Astrocyte of the hippocampus (primary cell): ENCODE measurements at regions not wholly inside any gene's neighbourhood (a gene's known extent, or its start where the extent isn't known, plus 50 kb on each side); places are given as distances from the start of the nearest gene placed in this dataset.

Source experiments
- DNase-seq: peaks from one replicate; pipeline ENCODE4 v3.0.0; 2011; ENCODE audit warnings: low read depth, low spot score

DNA sequence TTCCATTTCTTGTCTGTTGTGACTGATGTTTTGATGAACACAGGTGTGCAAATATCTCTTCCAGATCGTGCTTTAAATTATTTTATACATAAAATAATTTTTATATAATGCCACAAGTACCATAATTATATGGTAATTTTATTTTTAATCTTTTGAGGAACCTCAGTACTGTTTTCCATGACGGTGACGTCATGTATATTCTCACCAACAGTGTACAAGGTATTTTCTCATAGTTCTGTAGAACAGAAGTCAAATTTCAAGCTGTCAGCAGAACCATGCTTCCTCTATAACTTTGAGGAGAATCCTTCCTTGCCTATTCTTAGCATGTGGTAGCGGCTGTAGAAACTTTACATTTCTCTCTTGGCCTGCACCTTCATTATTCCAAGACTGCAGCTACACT, 349.4 kb upstream of the GYPC start:
- no peak for DNase-seq

DNA sequence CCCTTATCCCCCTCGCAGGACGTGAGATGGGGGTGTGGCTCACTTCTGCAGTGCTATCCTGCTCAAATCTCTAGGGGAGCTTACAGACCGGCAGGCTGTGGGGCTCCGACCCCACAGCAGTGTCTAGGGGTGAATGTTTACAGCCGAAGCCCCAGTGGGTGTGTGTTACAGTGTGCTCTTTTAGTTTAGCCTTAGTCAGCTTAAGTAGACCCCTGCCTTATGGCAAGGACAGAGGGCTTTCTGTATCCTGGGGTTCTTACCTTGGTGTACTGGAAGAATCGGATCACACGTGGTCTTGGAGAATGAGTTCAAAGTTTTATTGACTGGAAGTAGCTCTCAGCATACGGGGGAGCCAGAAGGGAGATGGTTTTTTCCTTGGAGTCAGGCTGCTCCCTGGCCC, 348.2 kb upstream of the GYPC start:
- DNase-seq: no peak

DNA sequence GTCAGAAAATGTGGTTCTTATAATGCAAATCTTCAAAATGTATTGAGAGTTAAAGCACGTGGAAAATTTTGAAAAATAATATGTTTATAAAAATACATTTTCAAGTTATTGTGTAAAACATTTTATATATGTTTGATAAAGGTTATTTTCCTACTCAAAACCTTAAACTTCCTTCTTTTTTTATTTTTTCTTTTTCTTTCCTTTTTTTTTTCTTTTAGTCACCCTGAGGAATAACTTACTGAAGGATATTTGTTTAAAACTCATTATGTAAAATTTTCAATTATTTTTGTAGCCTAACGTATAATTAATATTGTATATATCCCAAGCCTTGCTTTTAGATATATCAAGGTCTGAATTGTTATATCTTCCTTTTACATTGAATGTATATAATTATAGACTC, 346.8 kb upstream of the GYPC start:
- no peak for DNase-seq

DNA sequence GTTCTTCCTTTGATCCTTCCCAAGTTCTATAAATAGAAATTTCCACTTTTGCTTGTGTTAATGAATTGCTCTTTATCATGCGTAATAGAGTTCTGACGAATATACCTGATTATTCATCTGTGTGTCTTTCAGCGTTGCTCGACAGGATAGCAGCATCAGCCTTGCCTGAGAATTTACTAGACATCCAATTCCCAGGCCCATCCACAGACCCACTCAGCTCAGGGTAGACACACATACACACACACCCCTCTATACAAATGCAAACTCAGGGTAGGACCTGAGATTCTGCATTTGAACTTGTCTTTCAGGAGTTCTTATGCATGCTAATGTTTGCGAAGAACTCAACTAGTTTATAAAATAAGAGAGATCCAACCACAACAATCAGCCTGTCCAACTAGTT, 343.4 kb upstream of the GYPC start:
- no peak for DNase-seq

DNA sequence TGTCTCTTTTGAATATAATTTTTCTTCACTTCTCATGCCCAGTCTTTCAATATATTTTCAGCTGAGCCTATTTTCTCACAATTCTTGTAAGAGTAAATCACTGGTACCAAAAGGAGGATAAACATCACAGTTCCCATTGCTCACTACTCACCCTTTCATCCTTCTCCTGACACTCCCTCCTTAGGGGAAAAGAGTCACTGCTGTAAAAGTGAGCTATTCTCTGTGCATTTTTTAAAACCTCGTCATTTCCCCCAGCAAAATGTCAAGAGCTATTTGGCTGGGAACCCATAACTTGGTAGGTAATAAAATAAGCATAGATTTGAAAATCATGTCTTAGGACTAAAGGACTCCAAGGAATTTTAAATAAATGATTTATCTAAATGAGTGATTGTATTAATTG, 340.1 kb upstream of the GYPC start:
- no peak for DNase-seq

DNA sequence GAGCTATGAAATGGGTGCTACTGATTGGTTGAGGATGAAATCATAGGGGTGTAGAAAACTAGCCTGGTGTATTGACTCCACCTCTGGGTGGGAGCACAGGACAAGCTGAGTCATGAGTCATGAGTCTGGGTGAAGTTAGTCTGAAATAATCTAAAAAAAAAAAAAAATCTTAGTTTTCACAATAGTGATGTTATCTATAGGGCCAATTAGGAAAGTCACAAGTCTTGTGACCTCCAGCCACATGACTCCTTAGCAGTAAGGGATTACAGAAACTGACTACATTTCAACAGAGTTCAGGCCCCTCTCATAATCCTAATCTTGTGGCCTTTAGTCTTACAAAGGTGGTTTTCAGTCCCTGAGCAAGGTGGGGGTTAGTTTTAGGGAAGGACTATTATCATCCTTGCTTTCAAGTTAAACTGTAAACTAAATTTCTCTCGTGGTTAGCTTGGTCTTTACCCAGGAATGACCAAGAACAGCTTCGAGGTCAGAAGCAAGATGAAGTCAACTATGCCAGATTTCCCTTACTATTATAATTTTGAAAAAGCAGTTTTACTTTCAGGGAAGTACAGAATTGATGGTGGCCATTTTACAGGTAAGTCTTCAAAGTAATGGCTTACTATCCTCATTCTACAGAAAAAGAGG, 338.0 kb upstream of the GYPC start:
- DNase-seq: no peak

DNA sequence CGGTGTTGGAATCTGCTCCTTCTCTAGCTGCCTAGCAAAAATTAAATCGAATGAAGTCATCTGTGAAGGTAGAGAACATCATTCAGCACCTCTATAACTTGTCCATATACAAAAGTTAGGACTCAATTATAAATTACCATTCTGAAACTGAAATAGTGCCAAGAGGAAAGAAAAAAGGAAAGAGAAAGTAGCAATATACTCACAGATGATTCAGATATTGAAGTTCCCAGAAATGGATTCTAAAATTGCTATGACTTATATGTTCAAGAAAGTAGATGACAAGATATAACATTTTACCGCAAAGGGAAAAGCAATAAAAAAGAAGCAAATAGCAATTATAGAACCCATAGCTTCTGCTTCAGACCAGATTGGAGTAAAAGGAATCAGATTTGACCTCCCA, 333.6 kb upstream of the GYPC start:
- DNase-seq: no peak

DNA sequence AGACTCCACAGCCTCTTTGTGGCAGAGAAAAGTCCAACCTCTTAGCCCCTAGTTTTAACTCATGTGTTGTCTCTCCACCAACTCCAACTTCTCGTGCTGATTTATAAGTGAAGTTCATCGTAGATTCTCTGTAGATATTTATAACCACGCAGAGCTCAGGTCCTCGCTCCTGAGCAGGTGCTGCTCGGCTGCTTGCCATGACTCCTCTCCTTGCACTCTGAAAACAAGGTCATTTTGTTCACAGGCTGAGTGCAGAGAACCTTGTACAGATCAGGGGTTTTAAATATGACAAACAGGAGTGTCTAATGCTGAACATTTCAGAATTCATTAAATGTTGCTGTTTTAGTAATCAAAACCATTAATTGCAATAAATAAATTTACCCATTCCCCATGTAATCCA, 330.8 kb upstream of the GYPC start:
- no peak for DNase-seq

DNA sequence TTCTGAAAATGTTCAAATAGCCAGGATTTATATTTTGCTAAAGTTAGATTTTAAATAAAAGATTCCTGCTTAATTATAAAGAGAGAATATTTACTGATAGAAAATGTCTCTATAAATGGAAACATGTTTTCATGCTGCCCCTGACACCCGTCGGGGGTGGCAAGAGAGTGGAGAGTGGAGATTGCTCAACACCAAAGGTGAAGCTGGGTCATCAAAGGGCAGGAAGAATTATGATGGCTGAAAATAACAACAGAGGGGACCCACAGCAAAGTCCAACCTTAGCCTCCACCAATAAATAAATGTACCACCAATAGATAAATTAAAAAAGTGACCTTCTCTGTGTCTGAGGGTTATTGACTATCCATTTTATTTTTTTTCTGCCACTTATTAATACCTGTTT, 326.8 kb upstream of the GYPC start:
- DNase-seq: no peak

DNA sequence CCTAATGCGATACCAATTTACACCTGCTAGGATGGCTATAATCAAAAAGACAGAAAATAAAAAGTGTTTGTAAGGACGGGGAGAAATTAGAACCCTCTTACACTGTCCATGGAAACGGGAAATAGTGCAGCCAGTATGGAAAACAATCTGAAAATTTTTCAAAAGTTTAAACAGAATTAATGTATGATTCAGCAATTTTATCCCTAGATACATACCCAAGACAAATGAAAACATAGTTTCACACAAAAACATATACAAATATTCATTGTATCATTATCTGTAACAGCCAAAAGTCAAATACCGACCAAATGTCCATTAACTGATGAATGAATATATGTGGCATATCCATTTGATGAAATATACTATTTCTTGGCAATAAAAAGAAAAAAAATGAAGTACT, 313.5 kb upstream of the GYPC start:
- DNase-seq: no peak

DNA sequence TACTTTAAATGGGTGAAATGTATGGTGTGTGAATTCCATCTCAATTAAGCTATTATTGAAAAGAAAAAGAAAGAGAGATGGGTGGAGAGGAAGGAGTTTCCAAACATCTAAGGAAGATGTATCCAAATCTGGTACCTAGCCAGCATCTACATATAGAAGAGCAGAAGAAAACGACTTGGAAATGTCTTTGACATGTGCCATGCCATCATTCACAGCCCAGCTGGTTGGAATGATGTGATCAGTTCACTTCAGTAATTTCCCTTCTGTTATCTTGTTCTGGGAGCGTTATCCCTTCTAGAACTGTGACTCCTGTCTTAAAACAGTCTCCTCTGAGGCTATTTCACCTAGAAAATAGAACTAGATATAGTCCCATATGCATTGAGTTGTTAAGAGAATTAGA, 312.8 kb upstream of the GYPC start:
- no peak for DNase-seq

DNA sequence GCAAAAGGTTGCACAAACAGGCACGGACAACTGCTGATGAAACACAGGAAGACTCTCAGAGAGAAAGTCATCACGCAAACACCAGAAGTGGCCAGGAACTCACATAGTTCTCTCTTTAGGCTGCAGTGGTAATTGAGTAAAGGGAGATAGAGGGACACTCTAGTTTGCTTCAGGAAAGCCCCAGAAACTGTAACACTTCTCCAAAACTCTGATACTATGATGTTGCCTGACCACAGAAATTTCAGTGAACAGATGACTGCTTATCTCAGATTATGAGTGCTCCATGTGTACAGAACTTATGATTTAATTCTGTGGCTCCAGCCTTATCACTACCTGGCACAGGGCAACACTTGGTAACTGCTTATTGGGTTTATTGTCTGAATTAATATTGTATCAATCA, 311.5 kb upstream of the GYPC start:
- DNase-seq: no peak

DNA sequence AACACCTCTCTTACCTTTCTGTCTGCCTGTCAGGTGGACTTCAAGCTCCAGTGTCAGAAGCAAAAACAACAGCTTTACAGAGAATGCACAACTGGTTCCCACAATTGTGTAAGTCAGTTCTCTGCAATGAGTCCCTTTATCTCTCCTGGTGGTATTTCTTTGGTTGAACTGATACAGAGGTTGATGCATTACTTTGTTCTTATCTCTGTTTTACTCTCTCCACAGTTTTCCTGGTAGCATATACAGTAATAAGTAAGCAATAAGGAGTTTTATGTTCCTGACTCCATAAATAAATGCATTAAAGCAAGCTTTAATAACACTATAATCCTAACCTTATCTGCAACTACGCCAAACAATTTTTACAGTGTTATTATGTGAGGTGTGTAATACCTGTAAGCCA, 310.3 kb upstream of the GYPC start:
- DNase-seq: no peak

DNA sequence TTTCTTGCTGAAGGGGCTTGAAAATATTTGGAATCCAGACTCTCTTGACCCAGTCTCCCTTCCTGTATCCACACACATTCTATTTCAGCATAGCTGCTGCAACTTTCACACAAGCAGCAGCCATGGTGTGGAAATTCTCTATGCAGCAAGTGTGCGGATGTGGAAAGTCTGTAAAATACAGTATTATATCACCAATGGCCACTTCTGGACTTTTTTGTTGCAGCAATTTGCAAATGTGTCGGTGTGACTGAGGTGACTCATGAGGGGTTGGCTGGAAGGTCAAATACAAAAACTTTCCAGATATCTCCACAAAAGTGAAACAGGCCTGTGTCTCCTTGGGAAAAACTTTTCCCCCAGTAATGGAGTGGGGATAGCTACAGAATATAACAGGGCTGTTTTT, 299.3 kb upstream of the GYPC start:
- no peak for DNase-seq

DNA sequence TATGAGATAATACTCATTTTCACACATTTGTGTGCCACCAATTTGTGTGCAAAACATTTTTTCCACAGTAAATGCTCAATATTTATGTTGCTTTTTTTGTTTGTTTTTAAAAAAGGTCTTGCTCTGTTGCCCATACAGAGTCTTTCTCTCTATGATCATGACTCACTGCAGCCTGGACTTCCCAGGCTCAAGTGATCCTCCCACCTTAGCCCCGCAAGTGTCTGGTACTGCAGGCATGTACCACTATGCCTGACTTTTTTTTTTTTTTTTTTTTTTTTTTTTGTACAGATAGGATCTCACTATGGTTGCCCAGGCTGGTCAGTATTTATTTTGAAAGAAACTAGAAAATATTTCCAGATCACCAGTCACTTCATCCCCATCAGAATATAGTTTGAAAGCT, 297.8 kb upstream of the GYPC start:
- no peak for DNase-seq

DNA sequence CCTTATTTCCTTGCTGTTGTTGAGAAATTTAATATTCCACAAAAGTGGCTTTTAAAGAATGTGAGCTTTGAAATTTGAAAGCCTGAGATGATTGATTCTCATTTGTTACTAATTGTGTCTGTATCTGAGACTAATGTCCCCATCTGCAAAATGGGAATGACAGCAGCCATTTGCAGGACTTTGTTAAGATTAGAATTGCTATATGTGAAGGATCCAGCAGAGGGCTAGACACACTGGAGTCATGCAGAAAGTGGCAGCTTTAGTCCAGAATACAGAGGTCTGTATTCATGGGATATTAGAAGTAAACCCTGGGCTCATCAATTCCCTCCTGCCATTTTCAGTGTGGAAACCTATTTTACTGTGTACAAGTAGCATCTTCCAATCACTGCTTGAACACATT, 296.5 kb upstream of the GYPC start:
- no peak for DNase-seq

DNA sequence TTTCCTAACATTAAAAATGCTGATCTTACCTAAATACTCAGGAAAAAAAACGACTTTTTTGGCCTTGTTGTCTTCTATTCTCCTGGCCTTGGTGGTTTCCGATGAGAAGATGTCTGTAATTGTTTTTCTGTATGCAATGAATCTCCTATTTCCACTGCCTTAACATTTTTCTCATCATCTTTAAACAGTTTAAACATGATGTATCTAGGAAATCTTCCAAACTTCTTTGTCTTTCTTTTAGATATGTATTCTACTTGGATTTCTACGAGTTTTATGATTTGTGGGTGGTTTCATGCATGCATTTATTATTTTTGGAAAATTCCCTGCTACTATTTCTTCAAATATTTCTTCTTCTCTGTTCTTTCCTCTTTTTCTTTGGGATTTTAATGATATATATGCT, 288.6 kb upstream of the GYPC start:
- DNase-seq: no peak

DNA sequence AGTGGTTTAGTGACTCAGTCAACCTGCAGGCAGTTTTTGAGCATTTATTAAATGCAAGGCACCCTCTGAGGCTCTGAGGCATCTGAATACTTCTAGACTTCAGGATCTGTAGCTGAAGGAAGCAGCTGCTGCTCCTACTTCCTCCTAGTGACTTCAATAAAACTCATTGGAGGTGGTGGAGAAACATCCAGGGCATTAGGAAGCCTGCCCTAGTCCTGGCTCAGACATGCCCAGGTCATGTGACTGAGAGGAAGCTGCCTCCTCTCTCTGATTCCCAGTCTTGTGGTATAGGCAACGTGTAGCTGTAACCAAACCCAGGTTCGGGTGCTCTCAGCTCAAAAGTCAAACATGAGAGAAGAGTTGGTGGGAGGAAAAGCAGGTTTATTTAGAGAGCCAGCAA, 287.2 kb upstream of the GYPC start:
- no peak for DNase-seq

DNA sequence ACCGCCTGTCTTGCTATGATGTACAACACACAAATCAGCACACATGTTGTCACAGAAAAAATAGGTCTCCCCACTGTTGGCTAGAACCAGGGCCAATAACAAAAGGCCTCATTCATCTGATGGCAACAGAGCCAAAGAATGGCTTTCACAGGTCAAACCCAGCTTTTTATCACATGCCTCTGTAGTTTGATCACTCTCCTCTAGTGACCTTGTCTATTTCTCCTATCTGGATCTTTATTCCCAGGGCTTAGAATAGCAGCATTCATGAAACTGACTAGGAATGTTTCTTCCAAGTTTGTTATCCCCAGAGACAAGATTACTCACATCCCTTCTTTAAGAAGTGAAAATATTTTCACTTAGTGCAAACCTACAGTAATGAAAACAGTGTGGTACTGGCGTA, 285.8 kb upstream of the GYPC start:
- DNase-seq: no peak

DNA sequence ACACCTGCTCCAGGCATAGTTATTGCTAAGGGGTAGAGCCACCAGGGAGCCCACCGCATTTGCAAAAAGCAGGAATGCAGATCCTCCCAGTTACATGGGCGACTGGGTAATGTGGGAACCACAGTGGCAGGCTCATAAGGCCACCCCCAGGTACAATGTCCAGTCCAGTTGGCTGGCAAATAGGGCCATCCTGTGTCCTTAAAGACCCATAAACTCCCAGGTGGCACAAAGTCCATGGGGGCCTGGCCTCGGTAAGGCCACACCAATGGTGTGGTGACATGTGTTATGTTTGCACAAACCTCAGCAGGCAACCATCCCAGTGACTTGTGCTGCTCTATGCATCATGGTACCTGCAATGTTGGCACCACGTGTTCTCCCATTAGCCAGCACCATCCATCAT, 283.6 kb upstream of the GYPC start:
- no peak for DNase-seq

DNA sequence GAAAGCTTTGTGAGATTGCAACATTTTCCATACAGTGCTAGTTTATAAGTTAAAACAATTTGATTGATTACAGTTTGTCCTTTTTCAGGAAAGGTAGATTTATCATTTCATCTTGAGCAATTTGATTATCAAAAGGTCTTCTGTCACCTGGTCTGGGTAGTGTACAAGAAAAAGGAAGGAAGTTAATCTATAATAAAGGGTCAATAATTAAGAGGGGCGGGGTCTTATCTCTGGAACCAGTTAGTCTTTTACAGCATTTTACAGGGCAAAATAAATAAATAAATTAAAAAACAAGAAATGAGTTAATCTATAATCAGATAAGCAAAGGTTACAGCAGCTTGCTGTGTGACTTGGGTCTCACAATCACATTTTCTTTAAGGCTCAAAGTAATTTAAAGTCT, 277.8 kb upstream of the GYPC start:
- no peak for DNase-seq

DNA sequence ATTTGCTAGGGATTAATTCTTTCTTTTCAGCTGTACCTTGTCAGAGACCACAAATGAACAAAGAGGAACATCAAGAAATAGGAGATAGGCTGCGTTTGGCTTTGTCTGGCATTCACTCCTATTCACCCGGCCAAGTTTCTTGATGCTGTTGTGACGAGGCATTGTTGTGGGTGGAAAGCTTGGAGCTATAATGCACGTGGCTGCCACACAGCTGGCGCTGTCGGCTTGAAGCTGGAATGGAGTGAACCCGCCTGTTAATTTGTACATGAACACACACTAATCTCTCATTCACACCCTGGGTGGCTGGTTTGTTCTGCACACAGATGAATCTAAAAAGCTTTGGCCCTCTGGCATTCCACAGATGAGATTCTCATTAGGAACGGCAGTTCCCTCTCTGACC, 274.9 kb upstream of the GYPC start:
- DNase-seq: no peak

DNA sequence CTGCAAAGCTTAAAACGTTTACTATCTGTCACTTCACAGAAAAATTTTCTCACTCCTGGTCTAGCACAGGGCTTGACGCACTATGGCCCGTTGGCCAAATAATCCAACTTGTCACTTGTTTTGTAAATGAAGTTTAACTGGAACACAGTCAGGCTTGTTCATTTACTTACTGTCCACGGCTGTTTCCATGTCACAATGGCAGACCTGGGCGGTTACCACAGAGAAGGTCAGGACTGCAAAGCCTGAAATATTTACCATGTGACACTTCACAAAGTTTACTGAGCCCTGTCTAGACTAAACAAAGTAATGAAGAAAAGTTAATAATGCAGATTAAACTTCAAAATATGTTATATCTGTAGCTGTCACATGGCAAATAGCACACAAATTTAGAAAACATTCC, 273.0 kb upstream of the GYPC start:
- no peak for DNase-seq

DNA sequence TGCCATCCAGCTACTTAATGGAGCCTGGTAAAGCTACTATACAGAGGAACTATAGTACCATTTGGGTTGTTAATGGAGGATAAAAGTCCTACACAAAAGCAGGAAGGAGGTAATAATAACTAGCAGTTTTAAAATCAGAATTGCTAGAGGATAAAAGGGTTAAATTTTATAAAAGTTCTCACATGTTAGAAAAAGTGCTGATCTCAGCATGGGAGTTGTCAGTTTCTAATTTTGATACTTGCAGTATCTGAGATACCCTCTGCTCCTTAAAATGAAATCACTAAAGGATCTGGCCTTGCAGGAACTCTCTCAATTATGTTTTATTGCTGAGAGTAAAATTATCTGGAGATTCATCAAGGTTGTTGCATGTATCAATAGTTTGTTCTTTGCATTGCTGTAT, 272.2 kb upstream of the GYPC start:
- DNase-seq: no peak

DNA sequence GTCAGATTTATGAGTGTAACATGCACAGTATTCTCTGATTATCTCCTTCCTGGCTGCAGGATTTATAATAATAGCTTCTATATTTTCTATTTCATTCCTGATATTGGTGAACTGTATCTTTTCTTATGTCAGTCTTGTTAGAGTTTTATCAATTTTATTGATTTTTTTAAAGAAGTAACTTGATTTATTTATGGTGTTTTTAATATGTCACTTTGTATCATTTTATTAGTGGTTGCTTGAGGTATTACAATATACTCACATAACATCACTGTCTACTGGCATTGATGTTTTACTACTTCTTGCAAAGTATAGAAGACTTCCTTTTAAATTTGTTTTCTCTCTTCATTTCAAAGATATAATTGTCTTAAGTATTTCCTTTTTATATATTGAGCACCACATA, 270.5 kb upstream of the GYPC start:
- DNase-seq: no peak
